ENCODE measurements at regions not wholly inside any gene's neighbourhood (a gene's known extent, or its start where the extent isn't known, plus 50 kb on each side); places are given as distances from the start of the nearest gene placed in this dataset.

DNA sequence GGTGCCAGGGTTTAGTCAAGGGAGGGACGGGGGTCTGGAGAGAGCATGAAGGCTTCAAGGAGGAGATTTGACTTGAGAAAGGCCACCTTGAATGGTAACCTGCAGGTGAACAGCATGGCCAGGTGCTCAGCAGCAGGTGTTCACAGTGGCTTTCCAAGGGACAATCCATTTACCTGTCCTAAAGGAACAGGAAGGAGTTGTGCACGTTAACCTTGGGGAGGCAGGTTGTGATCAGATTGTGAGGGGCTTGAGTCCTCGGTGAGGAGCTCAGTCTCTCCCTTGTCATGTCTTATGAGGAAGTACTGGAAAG, 120.1 kb upstream of the ERCC6L2 start:
- DNase-seq, result no peak

- DNase-seq, result no peak
Observed at GRCh38 chr9:95754533-95755420, 120.7 kb upstream of the ERCC6L2 start.

GRCh38 chr9:95753762-95754465, 121.6 kb upstream of the ERCC6L2 start:
- DNase-seq, result no peak

GRCh38 chr9:95752129-95752731, 123.3 kb upstream of the ERCC6L2 start:
- DNase-seq, result no peak

- DNase-seq, result no peak
Observed at GRCh38 chr9:95751520-95751790, 124.0 kb upstream of the ERCC6L2 start.

DNA sequence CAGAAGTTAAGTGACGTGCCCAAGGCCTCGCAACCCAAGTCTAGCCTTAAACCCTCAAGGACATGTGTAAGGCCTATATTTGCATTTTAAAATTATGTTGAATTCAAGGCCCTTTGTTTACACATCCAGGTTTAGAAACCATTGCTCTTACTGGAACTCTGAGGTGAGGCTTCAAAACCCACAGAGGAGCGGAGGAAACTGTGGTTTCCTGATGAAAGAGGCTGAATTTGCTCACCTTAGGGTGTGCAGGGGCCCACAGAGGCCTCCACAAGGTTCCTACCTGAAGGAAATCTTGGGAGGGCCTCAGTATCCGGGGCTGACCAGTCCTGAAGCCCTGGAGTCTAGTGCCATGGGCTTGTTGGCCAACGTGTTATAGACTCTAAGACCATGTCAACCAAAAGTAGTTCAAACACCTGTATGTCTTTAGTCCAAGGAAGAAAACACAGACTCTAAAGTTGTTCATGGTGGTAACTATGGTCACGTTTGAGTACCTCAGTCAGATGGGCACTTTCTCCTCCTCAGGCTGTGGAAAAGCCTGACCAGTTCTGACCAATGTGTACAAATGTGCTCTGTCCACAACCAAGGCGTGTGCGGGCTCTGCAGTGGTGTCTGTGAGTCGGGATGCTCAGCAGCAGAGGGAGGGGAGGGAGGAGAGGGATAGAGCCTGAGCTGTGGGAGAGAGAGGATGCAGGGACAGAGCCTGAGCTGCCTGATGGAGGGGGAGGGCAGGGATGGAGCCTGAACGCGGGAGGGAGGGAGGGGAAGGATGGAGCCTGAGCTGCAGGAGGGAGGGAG, 124.6 kb upstream of the ERCC6L2 start:
- no peak for DNase-seq

- no peak for DNase-seq
Observed at GRCh38 chr9:95749493-95749892, 126.0 kb upstream of the ERCC6L2 start.

DNA sequence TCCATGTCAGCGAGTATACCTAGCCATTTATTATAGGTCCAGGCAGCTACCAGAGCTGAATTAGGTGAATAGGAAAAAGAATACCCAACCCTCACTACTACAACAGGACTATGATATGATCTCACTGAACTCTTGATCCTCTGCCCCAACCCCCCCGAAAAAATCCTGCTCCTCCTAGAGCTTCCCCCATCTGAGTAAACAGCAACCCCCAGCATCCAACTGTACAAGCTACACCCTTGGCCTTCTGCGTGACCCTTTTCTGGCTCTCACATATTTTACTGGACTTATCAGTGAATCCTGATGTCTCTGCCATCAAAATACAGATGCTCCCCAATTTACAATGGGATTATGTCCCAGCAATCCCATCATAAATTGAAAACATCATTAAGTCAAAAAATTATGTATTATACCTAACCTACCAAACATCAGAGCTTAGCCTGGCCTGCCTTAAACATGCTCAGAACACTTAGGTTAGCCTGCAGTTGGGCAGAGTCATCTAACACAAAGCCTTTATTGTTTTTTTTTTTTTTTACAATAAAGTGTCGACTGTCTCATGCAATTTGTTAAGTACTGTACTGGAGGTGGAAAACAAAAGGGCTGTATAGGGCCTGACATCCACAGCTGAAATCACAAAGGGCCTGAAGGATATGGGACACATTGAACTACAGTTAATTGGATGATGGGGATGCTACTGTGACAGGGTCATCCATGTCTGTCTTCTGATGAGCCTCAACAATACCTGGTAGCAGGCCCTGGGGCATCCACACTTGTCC, 128.9 kb upstream of the ERCC6L2 start:
- DNase-seq, result no peak

GRCh38 chr9:95742821-95743220, 132.7 kb upstream of the ERCC6L2 start:
- no peak for DNase-seq

- no peak for DNase-seq
Observed at GRCh38 chr9:95741631-95742030, 133.9 kb upstream of the ERCC6L2 start.

GRCh38 chr9:95740217-95741004, 135.1 kb upstream of the ERCC6L2 start:
- DNase-seq, result no peak

- no peak for DNase-seq
Observed at GRCh38 chr9:95738438-95738837, 137.1 kb upstream of the ERCC6L2 start.

DNA sequence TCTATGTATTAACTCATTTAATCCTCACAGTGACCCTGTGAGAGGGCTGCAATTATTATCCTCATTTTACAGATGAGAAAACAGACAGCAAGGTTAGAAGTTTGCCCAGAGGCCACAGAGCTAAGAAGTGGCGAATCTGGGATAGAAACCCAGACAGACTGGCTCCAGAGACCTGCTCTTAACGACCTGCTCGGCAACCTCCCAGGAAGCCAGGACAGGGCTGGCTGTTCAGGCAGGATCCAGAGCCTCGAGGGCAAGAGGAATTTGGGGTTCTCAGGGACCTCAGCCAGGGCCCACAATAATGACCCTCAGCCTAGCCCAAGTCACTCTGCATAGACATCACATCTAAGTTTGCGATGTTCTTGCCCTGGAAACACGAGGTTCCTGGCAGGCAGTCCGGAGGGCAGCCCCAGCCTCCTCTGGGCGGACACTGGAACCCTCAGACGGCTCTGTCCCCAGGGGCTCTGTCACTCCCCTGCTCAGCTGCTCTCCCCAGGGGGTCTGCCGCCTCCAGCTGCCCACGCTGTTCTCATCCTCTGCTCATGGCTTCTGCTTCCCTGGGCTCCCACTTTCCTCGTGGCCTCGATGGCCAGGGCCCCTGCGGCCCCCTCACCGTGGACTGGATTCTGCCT, 138.5 kb upstream of the ERCC6L2 start:
- DNase-seq, result no peak

- no peak for DNase-seq
Observed at GRCh38 chr9:95736370-95736769, 139.1 kb upstream of the ERCC6L2 start.

- DNase-seq, result no peak
Observed at GRCh38 chr9:95735701-95736100, 139.8 kb upstream of the ERCC6L2 start.

DNA sequence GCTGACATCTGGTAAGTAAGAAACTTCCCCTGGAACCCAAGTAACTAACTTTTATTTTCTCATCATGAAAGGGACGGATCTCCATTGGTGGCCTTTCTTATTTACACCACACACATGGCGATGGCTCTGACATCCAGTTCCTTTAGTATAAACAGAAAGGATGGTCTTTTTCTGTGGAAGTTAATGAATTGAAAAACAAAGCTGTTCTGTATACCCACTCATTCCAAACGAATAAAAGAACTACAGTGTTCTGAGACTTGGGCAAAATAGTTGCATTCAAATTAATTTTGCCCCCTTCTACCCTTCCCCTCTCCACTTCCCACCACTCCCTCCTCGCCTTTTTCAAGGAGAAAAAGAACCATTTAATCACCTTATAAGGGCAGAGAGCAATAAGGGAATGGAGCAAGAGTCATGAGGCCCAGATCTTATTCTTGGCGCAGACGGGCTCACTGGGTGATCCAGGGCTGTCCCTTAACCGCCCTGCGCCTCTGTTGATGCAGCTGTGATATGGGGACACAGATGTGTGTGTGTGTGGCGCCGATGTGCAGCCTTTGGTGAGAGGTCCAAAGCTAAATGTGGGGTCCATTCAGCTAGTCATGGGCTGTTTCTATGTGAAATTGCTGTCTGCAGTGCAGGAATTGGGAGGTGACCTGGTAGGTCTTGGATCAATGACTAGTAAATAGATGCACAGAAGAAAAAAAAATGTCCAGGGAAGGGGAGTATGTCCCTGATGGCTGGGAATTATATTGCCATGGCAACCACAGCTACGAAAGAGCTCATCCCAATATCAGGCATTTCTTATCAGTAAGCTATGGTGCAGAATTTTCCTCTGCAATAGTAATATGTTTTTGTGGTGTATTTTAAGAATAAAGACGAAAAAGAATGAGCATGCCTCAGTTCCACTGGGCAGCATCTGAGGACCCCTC, 141.5 kb upstream of the ERCC6L2 start:
- no peak for DNase-seq

GRCh38 chr9:95732802-95733688, 142.4 kb upstream of the ERCC6L2 start:
- DNase-seq, result no peak

DNA sequence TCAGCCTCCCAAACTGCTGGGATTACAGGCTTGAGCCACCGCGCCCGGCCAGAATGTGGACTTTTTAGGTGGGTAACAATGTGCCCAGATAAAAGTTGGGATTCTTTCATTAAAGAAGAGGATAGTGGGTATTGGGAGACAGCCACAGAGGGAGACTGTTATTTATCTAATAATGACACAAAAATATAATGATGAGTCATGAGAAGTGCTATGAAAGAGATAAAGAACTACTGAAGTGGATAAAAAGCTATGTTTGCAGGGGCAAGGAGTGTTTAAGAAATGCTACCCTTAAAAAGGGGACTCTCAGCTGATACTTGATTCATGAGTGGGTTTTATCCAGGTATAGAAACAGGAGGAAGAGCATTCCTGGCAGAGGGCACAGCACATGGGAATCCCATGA, 143.6 kb upstream of the ERCC6L2 start:
- DNase-seq, result no peak
